CD4-positive, alpha-beta T cell treated with Interleukin-2 at 100 ng/mL for 4 hours (primary cell): ENCODE measurements at regions not wholly inside any gene's neighbourhood (a gene's known extent, or its start where the extent isn't known, plus 50 kb on each side); places are given as distances from the start of the nearest gene placed in this dataset.
"Not testable (repeated sequence)": the region's sequence is repeated elsewhere in the genome, so short reads cannot be mapped to it uniquely, and the experiment has no call there.

Experiments
- DNase-seq: peaks from one replicate; pipeline ENCODE4 v3.0.0-alpha.2; 2020; ENCODE audit warnings: low spot score

GRCh38 chr9:74348777-74349176 lies 148.4 kb upstream of the RORB start:
- DNase-seq = no peak

GRCh38 chr9:74355107-74355506 lies 142.0 kb upstream of the RORB start:
- no peak for DNase-seq

- DNase-seq = no peak
Measured at GRCh38 chr9:74357577-74357976, 139.6 kb upstream of the RORB start.

GRCh38 chr9:74358959-74359358 lies 138.2 kb upstream of the RORB start:
- DNase-seq = no peak

GRCh38 chr9:74361508-74361907 lies 135.6 kb upstream of the RORB start:
- DNase-seq = no peak

GRCh38 chr9:74362423-74362822 lies 134.7 kb upstream of the RORB start:
- DNase-seq = no peak

- no peak for DNase-seq
Measured at GRCh38 chr9:74366111-74366510, 131.0 kb upstream of the RORB start.

- no peak for DNase-seq
Measured at GRCh38 chr9:74369844-74370243, 127.3 kb upstream of the RORB start.

- DNase-seq = no peak
Measured at GRCh38 chr9:74373348-74373747, 123.8 kb upstream of the RORB start.

GRCh38 chr9:74379718-74380117 lies 117.4 kb upstream of the RORB start:
- peak; percentile 5 for DNase-seq

- DNase-seq = no peak
Measured at GRCh38 chr9:74391816-74392215, 105.3 kb upstream of the RORB start.

GRCh38 chr9:74403581-74403980 lies 93.6 kb upstream of the RORB start:
- DNase-seq = no peak

GRCh38 chr9:74404620-74405019 lies 92.5 kb upstream of the RORB start:
- no peak for DNase-seq

- DNase-seq = no peak
Measured at GRCh38 chr9:74407166-74407565, 90.0 kb upstream of the RORB start.

GRCh38 chr9:74412236-74412979 lies 84.7 kb upstream of the RORB start:
- no peak for DNase-seq

- no peak for DNase-seq
Measured at GRCh38 chr9:74413876-74414275, 83.3 kb upstream of the RORB start.

- DNase-seq = no peak
Measured at GRCh38 chr9:74414325-74414724, 82.8 kb upstream of the RORB start.

GRCh38 chr9:74415995-74416394 lies 81.1 kb upstream of the RORB start:
- no peak for DNase-seq

GRCh38 chr9:74424488-74424887 lies 72.6 kb upstream of the RORB start:
- DNase-seq = not testable (repeated sequence)

- DNase-seq = no peak
Measured at GRCh38 chr9:74431467-74431866, 65.7 kb upstream of the RORB start.

- no peak for DNase-seq
Measured at GRCh38 chr9:74443036-74443750, 53.9 kb upstream of the RORB start.

GRCh38 chr9:74444369-74444768 lies 52.8 kb upstream of the RORB start:
- no peak for DNase-seq
